HG03159 (cell line): ENCODE measurements at regions not wholly inside any gene's neighbourhood (a gene's known extent, or its start where the extent isn't known, plus 50 kb on each side); places are given as distances from the start of the nearest gene placed in this dataset.
"Not testable (repeated sequence)": the region's sequence is repeated elsewhere in the genome, so short reads cannot be mapped to it uniquely, and the experiment has no call there.

Source experiments
- ATAC-seq: cut with Tn5 transposase; IDR thresholded peaks from one replicate; pipeline ENCODE4 v1.9.1; 2021; ENCODE audit warnings: mild to moderate bottlenecking, moderate library complexity; ENCODE audit not compliant: unreplicated experiment

DNA sequence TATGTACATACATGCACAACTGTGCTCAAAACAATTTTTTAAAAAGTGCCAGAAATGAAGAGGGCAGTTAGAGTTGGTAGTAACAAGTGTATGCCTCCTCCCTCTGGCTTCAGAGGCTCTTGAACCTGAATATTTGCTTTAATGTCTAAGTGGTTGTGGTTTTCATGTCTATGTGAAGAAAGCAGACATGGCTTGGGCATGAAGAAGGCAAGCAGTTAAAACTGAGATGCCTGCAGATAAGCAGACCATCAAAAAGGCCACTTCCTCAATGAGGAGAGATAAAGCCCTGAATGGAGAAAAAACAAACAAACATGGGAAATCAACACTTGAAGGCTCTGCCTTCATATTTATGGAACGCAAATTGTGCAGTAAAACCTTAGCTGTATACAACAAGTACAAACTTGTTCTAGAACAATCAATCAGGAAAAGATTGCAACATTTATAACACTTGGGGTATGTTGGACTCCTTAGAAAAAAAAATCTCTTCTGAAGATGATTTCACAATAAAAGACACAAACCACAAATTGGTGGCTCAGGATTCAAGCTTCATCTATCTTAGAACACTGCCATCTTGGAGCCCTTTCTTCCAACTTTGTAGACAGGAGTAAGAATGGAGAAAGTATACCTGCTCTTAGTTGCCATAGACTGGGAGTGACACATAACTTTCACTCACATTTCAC, 52.7 kb upstream of the PLA2G4A start:
- ATAC-seq, result no peak

GRCh38 chr1:186775036-186775435, 53.7 kb upstream of the PLA2G4A start:
- no peak for ATAC-seq

GRCh38 chr1:186772228-186772627, 56.5 kb upstream of the PLA2G4A start:
- peak; percentile 55 for ATAC-seq

DNA sequence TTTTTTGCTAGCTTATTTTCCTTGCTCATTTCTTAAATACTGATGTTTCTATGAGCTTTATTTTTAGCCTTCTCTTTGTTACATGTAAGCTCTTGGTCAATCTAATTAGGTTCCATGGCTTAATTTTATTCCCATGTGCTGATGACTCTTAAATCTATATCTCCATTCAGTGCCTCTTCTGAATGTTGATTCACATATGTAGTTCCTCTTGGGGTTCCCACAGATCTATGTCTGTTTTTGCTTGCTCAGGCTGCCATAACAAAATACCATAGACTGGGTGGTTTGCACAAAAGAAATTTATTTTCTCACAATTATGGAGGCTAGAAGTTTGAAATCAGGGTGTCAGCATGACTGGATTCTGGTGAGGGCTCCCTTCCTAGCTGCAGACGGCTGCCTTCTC, 58.3 kb upstream of the PLA2G4A start:
- no peak for ATAC-seq

DNA sequence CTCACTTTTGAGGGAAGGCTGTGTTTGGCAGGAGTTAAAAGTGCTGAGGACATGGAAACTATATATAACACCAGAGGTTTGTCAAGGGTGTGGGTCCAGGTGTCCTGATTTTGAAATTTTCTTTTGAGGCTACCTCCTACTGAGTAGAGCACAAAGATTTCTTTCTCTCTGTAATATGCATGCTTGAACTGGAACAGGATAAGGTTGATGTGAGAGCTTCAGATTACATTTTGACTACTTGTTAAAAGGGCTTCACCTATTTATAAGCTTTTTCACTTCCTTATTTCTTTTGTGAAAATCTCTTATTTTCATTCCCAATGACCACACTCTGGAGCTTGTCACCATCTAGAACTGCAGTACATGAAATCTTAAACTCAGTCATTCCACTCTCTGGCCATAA, 59.8 kb upstream of the PLA2G4A start:
- peak; percentile 74 for ATAC-seq

GRCh38 chr1:186765446-186765845, 63.3 kb upstream of the PLA2G4A start:
- no peak for ATAC-seq

- peak; percentile 65 for ATAC-seq
These were observed 65.6 kb upstream of the PLA2G4A start for GRCh38 chr1:186763107-186763506.

- ATAC-seq, result no peak
These were observed 66.1 kb upstream of the PLA2G4A start for GRCh38 chr1:186762653-186763052.

- ATAC-seq, result peak; percentile 46
These were observed 67.4 kb upstream of the PLA2G4A start for GRCh38 chr1:186761358-186761757.

- ATAC-seq, result no peak
These were observed 68.3 kb upstream of the PLA2G4A start for GRCh38 chr1:186760446-186760845.

GRCh38 chr1:186758896-186759606, 69.7 kb upstream of the PLA2G4A start:
- ATAC-seq, result not testable (repeated sequence)

- no peak for ATAC-seq
These were observed 70.9 kb upstream of the PLA2G4A start for GRCh38 chr1:186757851-186758250.

- no peak for ATAC-seq
These were observed 74.1 kb upstream of the PLA2G4A start for GRCh38 chr1:186754542-186755145.

- no peak for ATAC-seq
These were observed 73.0 kb upstream of the PTGS2 start for GRCh38 chr1:186753241-186753640.

DNA sequence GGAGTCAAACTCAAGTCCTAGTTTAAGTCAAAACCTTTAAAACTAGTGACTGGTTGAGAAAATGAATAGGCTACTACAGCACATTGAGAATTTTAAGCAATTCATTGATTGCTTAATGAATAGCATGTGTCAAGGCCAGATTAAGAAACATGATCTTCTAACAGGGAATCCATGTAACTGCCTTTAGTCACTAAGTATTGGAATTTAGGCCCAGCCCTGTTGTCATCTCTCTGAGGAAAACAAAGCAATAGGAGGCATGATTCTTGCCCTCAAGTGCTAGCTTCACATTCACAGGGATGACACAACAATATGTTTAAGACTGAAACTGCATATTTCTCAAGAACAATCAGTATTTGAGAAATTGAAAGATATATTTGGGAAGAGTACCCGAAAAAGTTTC, 70.0 kb upstream of the PTGS2 start:
- no peak for ATAC-seq

- no peak for ATAC-seq
These were observed 69.6 kb upstream of the PTGS2 start for GRCh38 chr1:186749820-186750219.

DNA sequence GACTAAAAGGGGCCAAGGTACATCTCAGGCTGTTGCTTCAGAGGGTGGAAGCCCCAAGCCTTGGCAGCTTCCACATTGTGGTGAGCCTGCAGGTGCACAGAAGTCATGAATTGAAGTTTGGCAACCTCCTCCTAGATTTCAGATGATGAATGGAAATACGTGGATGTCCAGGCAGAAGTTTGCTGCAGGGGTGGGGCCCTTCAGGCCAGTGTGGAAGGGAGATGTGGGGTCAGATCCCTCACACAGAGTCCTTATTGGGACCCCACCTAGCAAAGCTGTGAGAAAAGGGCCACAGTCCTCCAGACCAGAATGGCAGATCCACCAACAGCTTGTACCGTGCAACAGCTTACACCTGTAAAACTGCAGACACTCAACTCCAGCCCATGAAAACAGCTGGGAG, 67.4 kb upstream of the PTGS2 start:
- no peak for ATAC-seq

GRCh38 chr1:186745531-186746146, 65.4 kb upstream of the PTGS2 start:
- no peak for ATAC-seq

- no peak for ATAC-seq
These were observed 61.4 kb upstream of the PTGS2 start for GRCh38 chr1:186741640-186742039.

DNA sequence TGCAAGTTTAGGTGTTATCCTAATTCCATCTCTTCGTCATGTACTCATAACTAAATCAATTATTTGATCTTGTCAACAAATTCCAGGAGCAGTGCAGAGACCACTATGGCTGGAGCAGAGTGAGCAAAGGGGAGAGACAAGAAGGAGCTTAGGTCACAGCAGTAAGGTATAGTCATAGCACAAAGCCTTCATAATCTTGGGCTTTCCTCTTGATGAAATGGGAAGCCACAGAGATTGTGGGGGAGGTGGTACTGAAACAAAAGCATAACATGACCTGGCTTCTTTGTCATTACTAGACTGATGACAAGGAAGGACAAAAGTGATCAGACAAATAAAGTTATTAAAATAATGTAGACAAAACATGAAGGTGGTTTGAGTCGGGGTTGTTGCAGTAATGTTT, 60.1 kb upstream of the PTGS2 start:
- ATAC-seq, result peak; percentile 50

GRCh38 chr1:186739515-186739914, 59.3 kb upstream of the PTGS2 start:
- no peak for ATAC-seq

- ATAC-seq, result peak; percentile 84
These were observed 58.7 kb upstream of the PTGS2 start for GRCh38 chr1:186738926-186739325.
